A673 (cell line): ENCODE measurements at regions not wholly inside any gene's neighbourhood (a gene's known extent, or its start where the extent isn't known, plus 50 kb on each side); places are given as distances from the start of the nearest gene placed in this dataset.
"Not testable (repeated sequence)": the region's sequence is repeated elsewhere in the genome, so short reads cannot be mapped to it uniquely, and the experiment has no call there.

ENCODE experiments used
- BruUV-seq: library from RNA; stranded (reverse); fragments of 400-500 nt; replicated peaks from 2 replicates; lab custom pipeline; 2021; lab: Mats Ljungman, UMichigan
- CTCF ChIA-PET: fragments of 300-600 bp; sonication (Branson Sonifier 250); formaldehyde crosslinking; loops from one replicate; lab custom pipeline; 2022; ENCODE audit warnings: antibody characterized with exemption; lab: Charles Lee
- POLR2A ChIA-PET: fragments of 300-600 bp; sonication (Branson Sonifier 250); formaldehyde crosslinking; loops from one replicate; lab custom pipeline; 2022; ENCODE audit warnings: antibody characterized with exemption; ENCODE audit not compliant: low non-redundant PET; lab: Charles Lee
- DNase-seq: peaks from one replicate; pipeline ENCODE4 v3.0.0-alpha.2; 2015; ENCODE audit warnings: low spot score
- H3K27ac ChIP-seq: fragments of 200-600 bp; sonication (generic); 2 replicates; pipeline ENCODE4 v1.5.1; 2016; ENCODE audit warnings: mixed run types, low read depth, mild to moderate bottlenecking, mixed read lengths, antibody characterized with exemption, low read length; ENCODE audit not compliant: poor library complexity, severe bottlenecking
- H3K27me3 ChIP-seq: fragments of 200-600 bp; sonication (generic); replicated peaks from 2 replicates; pipeline ENCODE4 v1.6.1; 2017; ENCODE audit warnings: mixed run types, low read depth, mild to moderate bottlenecking, mixed read lengths, antibody characterized with exemption, low read length; ENCODE audit not compliant: insufficient read depth, poor library complexity
- H3K36me3 ChIP-seq: fragments of 200-600 bp; sonication (generic); 2 replicates; pipeline ENCODE4 v1.6.1; 2016; ENCODE audit warnings: mixed run types, mild to moderate bottlenecking, mixed read lengths, antibody characterized with exemption, low read length; ENCODE audit not compliant: insufficient read depth, poor library complexity, severe bottlenecking
- H3K4me1 ChIP-seq: fragments of 200-600 bp; sonication (generic); 2 replicates; pipeline ENCODE4 v1.6.1; 2017; ENCODE audit warnings: mixed run types, mild to moderate bottlenecking, mixed read lengths, antibody characterized with exemption, low read length; ENCODE audit not compliant: insufficient read depth, poor library complexity, severe bottlenecking
- H3K4me3 ChIP-seq: fragments of 200-600 bp; sonication (generic); 2 replicates; pipeline ENCODE4 v1.5.1; 2016; ENCODE audit warnings: low read depth, mixed run types, mild to moderate bottlenecking, mixed read lengths, low read length; ENCODE audit not compliant: poor library complexity, severe bottlenecking
- H3K9me3 ChIP-seq: fragments of 200-600 bp; sonication (generic); 2 replicates; pipeline ENCODE4 v1.6.1; 2016; ENCODE audit warnings: mixed run types, low read depth, mild to moderate bottlenecking, mixed read lengths, antibody characterized with exemption, low read length; ENCODE audit not compliant: poor library complexity, severe bottlenecking
- CTCF ChIP-seq: fragments of 300-800, 200-600 bp; sonication (generic); conservative IDR thresholded peaks from 2 replicates; pipeline ENCODE4 v1.5.1; 2017; ENCODE audit warnings: low read depth, mild to moderate bottlenecking, antibody characterized with exemption, low read length, moderate library complexity, mixed read lengths
- EZH2 ChIP-seq: fragments of 200-600 bp; sonication (generic); IDR thresholded peaks from 2 replicates; pipeline ENCODE4 v1.6.1; 2017; ENCODE audit warnings: borderline replicate concordance, low read depth, mild to moderate bottlenecking, mixed read lengths, antibody characterized with exemption, low read length; ENCODE audit not compliant: poor library complexity, severe bottlenecking
- intact Hi-C: fragments of 100-400 bp; cut with micrococcal nuclease; formaldehyde crosslinking; loops from one replicate; pipeline ENCODE4 v1.10.0; 2022; ENCODE audit not compliant: unreplicated experiment

GRCh38 chr6:69570106-69570505 is 226.7 kb downstream of the LMBRD1 start:
- H3K4me1 ChIP-seq: no peaks in the 10 kb centered on the region
- intact Hi-C loops: no loop called here
- no peak for DNase-seq
- CTCF ChIA-PET: no interaction called here
- H3K9me3 ChIP-seq: no peaks in the 10 kb centered on the region
- no peaks in the 10 kb centered on the region for H3K27me3 ChIP-seq
- POLR2A ChIA-PET: no interaction called here
- TF ChIP-seq CTCF (no peak), EZH2 (no peak)
- H3K36me3 ChIP-seq: no peaks in the 10 kb centered on the region
- no TSS peak for BruUV-seq
- no peak overlapping the region for H3K27ac ChIP-seq
- no peak overlapping the region for H3K4me3 ChIP-seq

GRCh38 chr6:69560597-69560996 is 236.2 kb downstream of the LMBRD1 start:
- DNase-seq, H3K9me3 ChIP-seq, intact Hi-C loops, POLR2A ChIA-PET, H3K4me1 ChIP-seq, H3K36me3 ChIP-seq, CTCF ChIA-PET, H3K4me3 ChIP-seq, H3K27me3 ChIP-seq, BruUV-seq, H3K27ac ChIP-seq: not testable (repeated sequence)

- H3K9me3 ChIP-seq: no peaks in the 10 kb centered on the region
- ChIA-PET CTCF (no interaction called here), POLR2A (no interaction called here)
- no peaks in the 10 kb centered on the region for H3K4me1 ChIP-seq
- intact Hi-C loops: no loop called here
- H3K27me3 ChIP-seq: no peaks in the 10 kb centered on the region
- BruUV-seq: no TSS peak
- no peaks in the 10 kb centered on the region for H3K36me3 ChIP-seq
- DNase-seq: no peak
- TF ChIP-seq EZH2: no peak
- TF ChIP-seq CTCF: no peak
- no peak overlapping the region for H3K4me3 ChIP-seq
- no peak overlapping the region for H3K27ac ChIP-seq
Measured at GRCh38 chr6:69555088-69555638, 241.6 kb downstream of the LMBRD1 start.

GRCh38 chr6:69542494-69542893 is 254.3 kb downstream of the LMBRD1 start:
- H3K27me3 ChIP-seq: no peaks in the 10 kb centered on the region
- H3K36me3 ChIP-seq: no peaks in the 10 kb centered on the region
- BruUV-seq: no TSS peak
- TF ChIP-seq EZH2 (no peak), CTCF (no peak)
- no peak overlapping the region for H3K27ac ChIP-seq
- DNase-seq: no peak
- H3K4me1 ChIP-seq: no peaks in the 10 kb centered on the region
- POLR2A ChIA-PET: no interaction called here
- CTCF ChIA-PET: no interaction called here
- H3K9me3 ChIP-seq: no peaks in the 10 kb centered on the region
- no peak overlapping the region for H3K4me3 ChIP-seq
- intact Hi-C loops: no loop called here
